ENCODE measurements at regions not wholly inside any gene's neighbourhood (a gene's known extent, or its start where the extent isn't known, plus 50 kb on each side); places are given as distances from the start of the nearest gene placed in this dataset.

GRCh38 chr2:239489481-239489880, 88.7 kb upstream of the HDAC4 start:
- no peak for DNase-seq (ENCODE audit: low read depth)

GRCh38 chr2:239488125-239488524, 87.3 kb upstream of the HDAC4 start:
- DNase-seq (ENCODE audit: low read depth): no peak

- DNase-seq (ENCODE audit: low read depth): no peak
Observed at GRCh38 chr2:239487272-239487671, 86.5 kb upstream of the HDAC4 start.

GRCh38 chr2:239485622-239486021, 84.8 kb upstream of the HDAC4 start:
- no peak for DNase-seq (ENCODE audit: low read depth)

GRCh38 chr2:239484571-239485355, 83.9 kb upstream of the HDAC4 start:
- DNase-seq (ENCODE audit: low read depth): no peak

GRCh38 chr2:239482778-239483712, 82.2 kb upstream of the HDAC4 start:
- no peak for DNase-seq (ENCODE audit: low read depth)

- no peak for DNase-seq (ENCODE audit: low read depth)
Observed at GRCh38 chr2:239479471-239479870, 78.7 kb upstream of the HDAC4 start.

GRCh38 chr2:239477591-239477990, 76.8 kb upstream of the HDAC4 start:
- no peak for DNase-seq (ENCODE audit: low read depth)

- DNase-seq (ENCODE audit: low read depth): no peak
Observed at GRCh38 chr2:239476757-239477585, 76.2 kb upstream of the HDAC4 start.

GRCh38 chr2:239476029-239476756, 75.4 kb upstream of the HDAC4 start:
- no peak for DNase-seq (ENCODE audit: low read depth)

- no peak for DNase-seq (ENCODE audit: low read depth)
Observed at GRCh38 chr2:239475161-239476028, 74.6 kb upstream of the HDAC4 start.

- DNase-seq (ENCODE audit: low read depth): no peak
Observed at GRCh38 chr2:239473211-239473805, 72.5 kb upstream of the HDAC4 start.

- no peak for DNase-seq (ENCODE audit: low read depth)
Observed at GRCh38 chr2:239472235-239472775, 71.5 kb upstream of the HDAC4 start.

- no peak for DNase-seq (ENCODE audit: low read depth)
Observed at GRCh38 chr2:239471011-239471792, 70.4 kb upstream of the HDAC4 start.

- no peak for DNase-seq (ENCODE audit: low read depth)
Observed at GRCh38 chr2:239470151-239470900, 69.5 kb upstream of the HDAC4 start.

- no peak for DNase-seq (ENCODE audit: low read depth)
Observed at GRCh38 chr2:239469106-239469960, 68.5 kb upstream of the HDAC4 start.

- DNase-seq (ENCODE audit: low read depth): no peak
Observed at GRCh38 chr2:239468491-239469105, 67.8 kb upstream of the HDAC4 start.
